ENCODE measurements at regions not wholly inside any gene's neighbourhood (a gene's known extent, or its start where the extent isn't known, plus 50 kb on each side); places are given as distances from the start of the nearest gene placed in this dataset.
"Not testable (repeated sequence)": the region's sequence is repeated elsewhere in the genome, so short reads cannot be mapped to it uniquely, and the experiment has no call there.

DNA sequence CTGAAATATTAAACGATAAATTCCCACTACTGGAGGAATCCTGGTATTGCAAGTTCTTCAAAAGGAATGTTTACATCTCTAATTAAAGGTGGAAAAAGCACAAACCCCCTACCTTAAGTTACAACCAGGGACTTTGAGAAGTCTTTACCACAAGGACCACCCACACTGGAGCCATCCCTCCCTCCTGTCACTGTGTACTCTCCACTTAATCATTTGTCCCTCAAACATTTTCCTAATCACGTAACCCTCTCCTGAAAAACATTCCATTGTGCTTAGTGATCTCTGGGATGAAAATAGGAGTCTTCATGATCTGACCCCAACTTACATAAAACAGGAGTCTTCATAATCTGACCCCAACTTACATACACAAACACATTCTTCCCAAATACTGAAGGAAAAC lies 85.7 kb downstream of the SUCLG1 start:
- no peak for DNase-seq (ENCODE audit: low spot score)

DNA sequence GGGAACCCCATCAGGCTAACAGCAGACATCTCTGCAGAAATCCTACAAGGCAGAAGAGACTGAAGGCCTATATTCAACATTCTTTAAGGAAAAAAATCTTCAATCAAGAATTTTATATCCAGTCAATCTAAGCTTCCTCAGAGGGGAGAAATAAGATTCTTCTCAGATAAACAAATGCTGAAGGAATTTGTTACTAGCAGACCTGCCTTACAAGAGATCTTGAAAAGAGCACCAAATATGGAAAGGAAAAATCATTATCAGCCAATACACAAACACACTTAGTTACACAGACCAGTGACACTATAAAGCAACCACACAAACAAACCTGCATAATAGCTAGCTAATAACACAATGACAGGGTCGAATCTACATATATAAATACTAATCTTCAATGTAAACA lies 96.5 kb downstream of the SUCLG1 start:
- DNase-seq (ENCODE audit: low spot score): no peak

DNA sequence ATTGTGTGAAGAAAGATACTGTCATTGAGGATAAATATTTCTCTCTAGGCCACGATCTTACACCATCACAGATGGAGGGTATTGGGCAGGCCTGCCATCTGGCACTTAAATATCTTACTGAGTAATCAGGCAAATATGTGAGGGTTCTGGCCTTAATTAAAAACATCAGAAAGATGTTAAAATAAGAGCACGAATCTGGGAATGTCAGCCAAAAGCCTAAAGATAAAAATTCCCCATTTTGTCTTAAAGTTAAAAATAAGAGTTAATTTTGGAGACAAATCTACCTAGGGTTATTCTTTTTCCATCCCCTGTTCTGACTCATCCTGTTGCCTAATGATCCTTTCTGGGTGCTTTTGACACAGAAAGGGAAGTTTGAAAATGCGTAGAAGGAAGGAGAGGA lies 121.0 kb downstream of the SUCLG1 start:
- peak; percentile 2 for DNase-seq (ENCODE audit: low spot score)

DNA sequence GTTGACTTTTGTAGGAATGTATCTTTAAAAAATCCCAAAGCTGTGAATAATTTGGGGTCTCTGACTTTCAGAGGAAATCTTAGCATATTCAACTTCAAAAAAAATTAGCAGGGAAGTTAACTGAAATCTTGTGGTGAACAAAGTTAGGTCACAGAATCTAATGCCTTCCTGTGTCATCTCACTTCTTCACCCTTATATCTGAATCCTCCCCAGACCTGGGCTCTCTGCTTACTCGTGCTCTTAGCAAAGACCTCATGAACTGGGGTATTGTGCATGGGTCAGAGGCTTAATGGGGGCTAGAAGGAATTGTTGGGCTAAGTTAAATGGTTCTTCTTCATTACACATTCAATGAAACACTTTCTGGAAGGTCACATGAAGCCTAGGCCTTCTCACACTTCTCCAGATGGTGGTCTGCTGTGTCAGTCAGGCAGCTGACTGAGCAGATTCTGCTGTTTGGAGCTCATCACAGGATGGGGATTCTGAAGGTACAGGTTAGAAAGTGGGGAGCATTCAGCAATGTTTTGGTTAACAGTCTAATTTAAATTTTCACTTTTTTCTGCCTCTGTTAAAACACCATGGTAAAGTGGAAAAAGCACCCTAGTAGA lies 131.3 kb downstream of the SUCLG1 start:
- DNase-seq (ENCODE audit: low spot score): no peak

DNA sequence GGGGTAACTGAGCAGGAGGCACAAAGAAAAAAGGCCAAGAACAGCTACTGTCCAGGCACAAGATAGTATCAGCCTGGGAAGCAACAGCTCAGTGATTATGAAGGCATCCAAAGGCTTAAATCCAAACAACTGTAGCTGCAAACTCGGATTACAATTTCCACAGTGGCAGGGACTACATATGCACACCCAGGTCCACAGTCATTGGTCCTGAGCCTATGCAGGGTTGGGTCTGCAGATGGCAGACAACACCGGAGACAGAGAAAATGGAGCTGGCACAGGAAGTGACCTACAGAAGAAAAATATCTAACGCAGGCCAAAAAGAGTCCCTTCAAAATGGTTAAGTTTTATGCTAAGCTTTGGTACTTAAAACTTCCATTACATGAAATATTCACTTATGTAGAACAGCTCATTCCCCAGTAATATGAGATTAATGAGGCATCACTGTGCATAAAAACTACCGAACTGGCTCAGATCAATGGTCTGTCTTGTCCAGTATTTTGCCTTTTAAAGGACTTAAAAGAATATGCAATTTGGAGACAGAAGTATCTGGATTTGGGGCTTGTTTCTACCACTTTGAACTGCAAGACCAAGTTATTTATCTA lies 132.1 kb downstream of the SUCLG1 start:
- no peak for DNase-seq (ENCODE audit: low spot score)

DNA sequence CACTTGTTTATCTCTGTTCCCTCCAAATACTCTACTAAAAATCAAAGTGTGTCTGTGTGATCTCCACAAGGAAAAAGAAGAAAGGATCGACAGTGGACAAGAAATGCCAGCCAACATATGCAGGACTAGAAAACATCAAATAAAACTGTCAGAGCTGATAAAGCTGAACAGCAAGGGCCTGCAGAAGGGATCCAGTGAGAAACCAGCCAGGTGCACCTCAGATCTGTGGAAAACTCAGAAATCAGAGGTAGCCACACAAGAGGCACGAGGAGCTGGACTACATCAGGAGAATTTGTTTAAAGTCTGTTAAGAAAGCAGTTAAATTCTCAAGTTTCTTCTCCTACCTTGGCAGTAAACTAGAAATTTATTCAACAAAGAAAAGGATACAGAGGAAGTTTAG lies 135.2 kb downstream of the SUCLG1 start:
- no peak for DNase-seq (ENCODE audit: low spot score)

DNA sequence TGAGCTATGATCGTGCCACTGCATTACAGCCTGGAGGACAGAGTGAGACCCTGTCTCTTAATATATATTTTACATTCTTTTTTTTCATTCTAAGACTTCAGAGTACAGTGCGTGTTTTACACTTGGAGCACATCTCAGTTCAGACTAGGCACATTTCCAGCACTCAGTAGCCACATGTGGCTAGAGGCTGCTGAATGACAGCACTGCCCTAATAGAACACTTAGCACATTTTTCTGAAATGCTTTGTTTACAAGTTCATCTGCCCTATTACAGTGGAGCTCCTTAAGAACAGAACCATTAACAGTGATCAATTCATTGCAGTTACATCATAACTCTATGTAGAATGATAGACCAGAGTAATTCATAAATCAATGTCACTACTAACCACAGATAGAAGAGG lies 138.1 kb downstream of the SUCLG1 start:
- no peak for DNase-seq (ENCODE audit: low spot score)

DNA sequence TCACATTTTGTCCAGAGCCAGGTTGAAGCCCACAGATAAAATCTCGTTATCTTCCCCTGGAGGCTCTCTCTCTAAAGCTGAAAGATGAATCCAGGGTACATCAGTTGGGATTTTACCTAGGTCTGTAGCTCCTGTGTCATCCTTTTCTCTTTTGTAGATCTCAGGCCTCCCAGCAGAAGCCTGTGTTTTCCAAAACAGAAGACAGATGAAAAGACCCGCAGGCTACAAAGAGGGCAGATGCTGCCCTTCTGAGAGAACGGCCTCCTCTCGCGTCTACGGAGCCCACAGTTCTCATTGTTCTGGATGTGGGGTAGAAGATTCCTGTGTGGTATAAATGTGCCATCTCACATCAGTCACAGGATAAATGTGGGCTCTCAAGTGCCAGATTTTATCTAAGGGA lies 139.5 kb downstream of the SUCLG1 start:
- DNase-seq (ENCODE audit: low spot score): no peak

DNA sequence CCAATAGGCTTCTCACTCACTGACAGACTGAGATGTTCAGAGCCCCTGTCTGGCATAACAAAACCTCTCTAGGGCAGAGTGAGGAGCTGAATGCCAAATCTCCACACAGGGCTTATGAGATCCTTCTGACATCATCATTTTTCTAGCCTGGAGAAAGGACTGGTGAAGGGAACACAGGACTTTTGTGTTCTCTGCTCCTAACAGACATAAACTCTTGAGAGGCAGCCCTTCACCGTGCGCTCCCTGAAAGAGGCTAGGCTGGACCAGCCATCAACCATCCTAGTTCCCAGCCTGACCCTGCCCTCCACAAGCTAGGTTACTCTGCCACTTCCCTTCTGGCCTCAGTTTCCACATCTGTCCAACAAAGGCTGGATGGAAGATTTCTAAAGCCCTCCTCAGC lies 141.9 kb downstream of the SUCLG1 start:
- DNase-seq (ENCODE audit: low spot score): no peak

DNA sequence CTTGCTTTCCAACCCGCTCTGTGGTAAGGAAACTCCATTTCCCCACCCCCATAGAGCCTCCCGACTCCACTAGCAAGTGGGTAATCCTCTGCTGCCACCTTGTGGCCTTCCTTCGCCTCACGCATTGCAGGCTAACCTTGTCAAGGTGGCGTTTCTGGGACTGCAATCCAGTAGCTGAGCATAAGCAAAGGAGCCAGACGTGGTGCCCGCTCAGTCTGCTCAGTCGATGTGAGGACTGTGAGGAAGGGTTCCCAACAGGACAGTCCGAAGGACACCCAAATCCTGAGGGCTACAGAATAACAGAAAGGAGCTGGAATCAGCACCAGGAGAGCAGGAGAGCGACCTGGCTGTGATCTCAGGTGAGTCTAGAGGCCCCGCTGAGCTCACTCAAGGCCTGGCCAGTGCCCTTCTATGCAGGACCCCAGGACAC lies 144.2 kb downstream of the SUCLG1 start:
- peak; percentile 63 for DNase-seq (ENCODE audit: low spot score)

DNA sequence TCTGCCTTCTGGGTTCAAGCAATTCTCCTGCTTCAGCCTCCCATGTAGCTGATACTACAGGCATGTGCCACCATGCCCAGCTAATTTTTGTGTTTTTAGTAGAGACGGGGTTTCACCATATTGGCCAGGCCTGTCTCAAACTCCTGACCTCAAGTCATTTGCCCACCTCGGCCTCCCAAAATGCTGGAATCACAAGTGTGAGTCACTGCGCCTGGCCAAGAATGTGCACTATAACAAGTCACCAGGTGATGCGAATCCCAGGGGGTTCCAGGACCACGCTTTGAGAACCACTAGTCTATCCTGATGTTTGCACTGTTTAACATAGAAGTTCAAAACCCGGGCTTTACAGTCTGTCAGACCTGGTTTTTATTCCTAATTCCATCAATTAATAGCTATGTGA lies 144.8 kb downstream of the SUCLG1 start:
- DNase-seq (ENCODE audit: low spot score): no peak

DNA sequence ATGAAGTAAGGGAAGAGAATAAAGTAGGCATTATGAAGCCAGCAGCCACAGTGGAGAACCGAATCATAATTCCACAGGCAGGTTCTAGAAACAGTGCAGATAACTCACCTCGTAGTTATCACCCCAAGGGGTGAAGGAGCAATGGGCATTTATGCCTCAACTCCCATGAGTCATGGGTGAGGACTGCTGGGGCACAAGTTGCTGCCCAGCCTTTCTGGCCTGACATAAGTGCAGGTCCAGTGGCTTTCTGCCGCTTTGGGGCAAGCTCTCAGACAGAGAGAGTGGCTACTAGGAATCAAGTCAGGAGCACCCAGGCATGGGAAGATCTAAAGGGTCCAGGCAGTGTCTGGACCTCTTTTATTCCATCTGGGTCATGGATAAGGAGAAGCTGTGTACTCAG lies 149.8 kb downstream of the SUCLG1 start:
- DNase-seq (ENCODE audit: low spot score): no peak

DNA sequence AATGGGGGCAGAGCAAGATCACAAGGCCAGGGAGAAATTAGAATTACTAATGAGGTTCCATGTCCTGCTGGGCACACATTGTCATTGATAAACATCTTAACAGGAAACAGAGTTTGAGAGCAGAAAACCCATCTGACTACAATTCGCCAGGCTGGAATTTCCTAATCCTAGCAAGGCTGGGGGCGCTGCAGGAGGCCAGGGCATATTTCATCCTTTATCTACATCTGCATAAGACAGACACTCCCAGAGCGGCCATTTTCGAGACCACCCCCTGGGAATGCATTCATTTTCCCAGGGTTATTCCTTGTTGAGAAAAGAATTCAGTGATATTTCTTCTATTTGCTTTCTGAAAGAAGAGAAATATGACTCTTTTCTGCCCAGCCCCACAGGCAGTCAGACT lies 152.7 kb downstream of the SUCLG1 start:
- DNase-seq (ENCODE audit: low spot score): no peak

DNA sequence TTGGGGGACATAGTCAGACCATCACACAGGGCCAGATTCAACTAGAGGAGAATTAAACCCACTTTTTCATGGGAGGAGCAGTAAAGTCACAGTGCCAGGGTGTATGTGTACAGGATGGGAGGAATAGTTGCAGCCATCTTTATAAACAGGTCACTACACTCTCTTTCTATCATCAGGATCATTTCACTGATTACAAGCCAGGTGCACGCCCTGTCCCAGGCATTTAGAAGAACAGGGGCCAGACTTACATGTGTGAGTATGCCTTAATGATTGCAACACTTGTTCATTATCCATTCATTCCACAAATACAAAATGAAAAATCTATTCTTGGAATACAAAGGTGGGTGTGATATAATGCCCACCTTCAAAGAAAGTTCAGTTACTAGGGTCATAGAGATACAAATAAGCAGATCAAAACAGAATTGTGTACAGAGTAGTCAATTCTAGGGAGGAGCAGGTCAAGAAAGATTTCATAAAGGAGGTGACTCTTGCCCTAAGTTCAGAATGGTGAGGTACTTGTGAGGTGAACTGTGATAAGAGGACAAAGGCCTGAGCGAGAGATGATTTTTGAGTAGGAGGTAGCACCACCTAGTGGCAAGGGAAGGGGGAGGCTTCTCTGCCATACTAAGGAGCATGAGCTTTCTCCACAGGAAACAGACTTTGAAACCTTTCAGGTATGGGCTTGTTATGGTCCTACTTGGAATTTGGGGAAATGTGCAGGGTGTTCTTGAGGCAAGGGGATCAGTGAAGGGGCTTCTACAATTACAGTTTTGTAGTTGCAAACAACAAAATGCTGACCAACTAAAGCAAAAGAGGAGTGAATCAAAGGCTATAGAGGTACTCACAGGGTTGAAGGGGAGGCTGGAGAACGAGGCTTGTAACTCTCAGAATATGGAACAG lies 156.3 kb downstream of the SUCLG1 start:
- peak; percentile 27 for DNase-seq (ENCODE audit: low spot score)

DNA sequence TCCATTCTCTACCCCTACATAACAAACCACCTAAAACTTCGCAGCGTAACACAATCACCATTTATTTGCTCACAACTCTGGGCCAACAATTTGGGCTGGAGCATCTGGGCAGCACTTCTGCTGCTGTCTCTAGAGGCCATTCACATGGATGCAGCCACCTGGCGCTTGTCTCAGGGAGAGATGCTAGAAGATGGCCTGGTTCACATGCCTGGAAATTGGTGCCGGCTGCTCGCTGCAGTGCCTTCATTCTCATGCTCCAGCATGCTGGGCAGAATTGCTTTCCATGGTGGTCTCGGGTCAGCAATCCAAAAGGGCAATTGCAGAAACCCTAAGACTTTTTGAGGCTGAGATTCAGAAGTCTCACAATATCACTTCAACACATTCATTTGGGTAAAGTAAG lies 157.4 kb downstream of the SUCLG1 start:
- DNase-seq (ENCODE audit: low spot score): no peak

DNA sequence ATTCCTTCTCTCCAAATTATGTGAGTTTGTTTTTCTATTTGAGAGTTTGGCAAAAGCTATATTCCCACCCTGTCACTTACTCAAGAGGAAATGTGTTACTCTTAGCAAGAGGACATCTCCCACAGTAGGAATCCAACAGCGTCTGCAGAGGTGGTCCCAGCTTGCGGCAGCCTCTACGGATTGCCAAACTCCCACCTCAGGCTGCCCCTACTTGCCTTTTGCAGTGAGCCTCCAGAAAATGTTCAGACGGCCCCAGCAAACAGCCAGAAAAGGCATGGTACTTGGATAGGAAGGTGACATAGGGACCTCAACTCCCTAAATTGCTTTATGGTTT lies 158.4 kb downstream of the SUCLG1 start:
- DNase-seq (ENCODE audit: low spot score): no peak

DNA sequence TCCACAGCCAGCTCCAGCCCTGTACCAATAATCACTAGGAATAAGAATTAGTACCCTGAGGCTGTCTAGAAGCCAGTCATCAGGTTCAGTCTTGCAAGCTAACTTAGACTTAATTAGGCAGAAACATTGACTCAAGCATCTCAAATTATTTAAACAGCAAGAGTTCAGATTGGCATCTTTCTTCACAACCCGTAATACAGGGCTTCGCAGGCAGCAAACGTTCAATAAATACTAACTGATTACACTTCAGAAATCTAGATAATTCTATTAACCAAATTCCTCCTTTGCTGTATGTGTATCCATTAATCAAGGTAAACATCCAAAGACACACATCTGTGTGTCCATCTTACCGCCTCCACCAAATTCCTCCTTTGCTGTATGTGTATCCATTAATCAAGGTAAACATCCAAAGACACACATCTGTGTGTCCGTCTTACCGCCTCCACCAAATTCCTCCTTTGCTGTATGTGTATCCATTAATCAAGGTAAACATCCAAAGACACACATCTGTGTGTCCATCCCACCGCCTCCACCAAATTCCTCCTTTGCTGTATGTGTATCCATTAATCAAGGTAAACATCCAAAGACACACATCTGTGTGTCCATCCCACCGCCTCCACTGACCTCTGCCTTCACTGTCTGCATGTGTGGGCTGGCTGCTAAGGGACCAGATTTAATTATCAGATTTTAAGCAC lies 158.9 kb downstream of the SUCLG1 start:
- DNase-seq (ENCODE audit: low spot score): not testable (repeated sequence)

DNA sequence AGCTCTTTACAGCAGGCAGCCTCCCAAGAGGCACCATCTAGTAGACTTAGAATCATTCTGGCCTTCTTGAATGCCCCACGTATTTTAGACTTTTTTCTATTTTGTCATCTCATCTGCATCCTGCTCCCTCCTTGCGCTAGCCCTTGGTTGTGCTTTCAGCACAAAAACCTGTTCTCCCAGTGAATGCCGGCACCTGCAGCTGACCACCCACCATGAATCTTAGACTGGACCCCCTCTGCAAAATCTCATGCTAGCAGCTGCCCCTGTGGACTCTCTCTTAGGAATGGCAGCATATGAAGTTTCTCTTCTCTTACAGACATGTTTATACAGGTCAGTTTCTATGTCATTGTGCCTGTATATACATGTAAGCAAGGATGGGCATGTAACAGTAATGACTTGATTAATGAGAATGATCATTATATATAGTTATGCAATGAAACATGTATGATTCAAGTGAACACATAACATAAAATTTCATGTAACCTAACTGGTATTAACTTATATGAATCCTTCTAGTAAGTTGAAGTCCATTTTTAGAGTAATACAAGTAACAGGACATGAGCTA lies 159.8 kb downstream of the SUCLG1 start:
- no peak for DNase-seq (ENCODE audit: low spot score)

DNA sequence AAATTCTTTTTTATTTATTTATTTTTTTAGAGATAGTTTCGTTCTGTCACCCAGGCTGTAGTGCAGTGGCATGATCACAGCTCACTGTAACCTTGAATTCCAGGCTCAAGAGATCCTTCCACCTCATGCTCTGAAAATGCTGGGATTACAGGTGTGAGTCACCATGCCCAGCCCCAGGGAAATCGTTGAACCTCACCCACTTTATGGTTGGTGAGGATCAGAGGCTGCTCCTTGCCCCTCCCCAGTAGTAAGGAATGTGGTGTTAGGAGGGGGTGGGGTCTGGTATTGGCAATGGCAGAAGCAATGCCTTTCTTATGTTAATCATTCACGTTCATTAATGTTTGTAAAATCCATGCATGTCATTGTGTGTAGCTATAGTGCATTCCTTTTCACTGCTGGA lies 161.9 kb downstream of the SUCLG1 start:
- DNase-seq (ENCODE audit: low spot score): no peak

DNA sequence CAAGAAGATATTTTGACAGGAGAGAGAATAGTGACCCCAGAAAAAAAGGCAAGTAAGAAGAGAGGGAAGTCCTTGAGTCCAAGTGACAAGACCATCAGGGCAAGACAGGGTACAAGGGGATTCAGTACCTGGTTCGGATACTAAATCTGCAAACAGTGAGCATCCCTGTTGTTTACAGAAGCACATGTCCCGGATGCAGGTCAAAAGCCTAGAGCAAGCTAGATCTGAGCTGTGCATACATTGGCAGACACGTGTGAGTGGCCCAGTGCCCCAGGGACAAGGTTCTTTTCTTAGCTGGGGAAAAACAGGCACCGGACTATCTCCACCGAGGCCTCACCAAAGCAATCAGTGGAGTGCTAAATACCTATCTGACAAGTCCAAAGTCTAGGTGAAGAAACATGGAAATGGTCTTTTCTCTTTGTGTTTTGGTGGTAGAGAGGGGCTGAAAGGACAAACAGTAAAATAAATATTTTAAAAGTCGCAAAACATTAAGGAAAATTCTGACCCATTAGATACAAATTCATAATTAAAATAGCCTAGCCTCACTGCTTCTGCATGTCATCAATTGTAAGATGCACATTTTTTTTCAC lies 165.2 kb downstream of the SUCLG1 start:
- no peak for DNase-seq (ENCODE audit: low spot score)

DNA sequence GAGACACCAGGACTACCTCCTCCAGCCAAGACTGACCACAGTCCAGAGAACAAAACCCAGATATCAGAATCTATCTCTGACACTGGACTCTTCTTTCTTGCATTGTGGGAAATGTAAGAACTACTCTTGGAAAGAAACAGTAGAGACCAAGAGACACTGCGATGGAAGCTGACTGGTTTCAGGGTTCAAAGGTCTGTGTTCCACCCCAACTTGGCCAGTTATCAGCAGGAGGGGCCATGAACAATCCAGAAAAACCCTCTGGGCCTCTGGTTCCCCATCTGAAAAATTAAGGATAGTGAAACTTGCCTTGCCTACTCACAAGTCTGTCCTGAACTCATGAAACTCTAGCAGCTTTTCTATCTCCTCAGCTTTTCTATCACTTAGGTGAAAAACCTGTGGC lies 166.5 kb downstream of the SUCLG1 start:
- no peak for DNase-seq (ENCODE audit: low spot score)

DNA sequence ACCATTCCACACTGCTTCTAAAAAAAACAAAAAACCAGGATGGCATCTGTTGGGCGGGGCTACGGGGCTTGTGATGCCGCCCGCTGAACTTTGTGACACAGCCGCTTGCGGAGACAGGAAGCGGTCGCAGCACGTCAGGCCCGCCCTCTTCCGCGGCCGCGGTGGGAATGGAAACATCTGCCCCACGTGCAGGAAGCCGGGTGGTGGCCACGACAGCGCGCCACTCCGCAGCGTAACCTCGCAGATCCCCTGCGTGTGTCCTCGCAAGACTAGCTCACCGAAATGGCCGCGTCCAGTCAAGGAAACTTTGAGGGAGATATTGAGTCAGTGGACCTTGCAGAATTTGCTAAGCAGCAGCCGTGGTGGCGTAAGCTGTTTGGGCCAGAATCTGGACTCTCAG lies 168.5 kb downstream of the SUCLG1 start:
- no peak for DNase-seq (ENCODE audit: low spot score)
